ENCODE measurements at regions not wholly inside any gene's neighbourhood (a gene's known extent, or its start where the extent isn't known, plus 50 kb on each side); places are given as distances from the start of the nearest gene placed in this dataset.
"Not testable (repeated sequence)": the region's sequence is repeated elsewhere in the genome, so short reads cannot be mapped to it uniquely, and the experiment has no call there.

- no peak for DNase-seq (ENCODE audit: low read depth)
Measured at GRCh38 chr1:193909406-193910082, 723.1 kb upstream of the B3GALT2 start.

GRCh38 chr1:193905288-193906085 lies 719.1 kb upstream of the B3GALT2 start:
- no peak for DNase-seq (ENCODE audit: low read depth)

- no peak for DNase-seq (ENCODE audit: low read depth)
Measured at GRCh38 chr1:193891788-193892187, 705.4 kb upstream of the B3GALT2 start.

GRCh38 chr1:193890935-193891334 lies 704.5 kb upstream of the B3GALT2 start:
- DNase-seq (ENCODE audit: low read depth): no peak

- DNase-seq (ENCODE audit: low read depth): no peak
Measured at GRCh38 chr1:193884848-193885558, 698.6 kb upstream of the B3GALT2 start.

GRCh38 chr1:193877920-193878319 lies 691.5 kb upstream of the B3GALT2 start:
- DNase-seq (ENCODE audit: low read depth): not testable (repeated sequence)

- no peak for DNase-seq (ENCODE audit: low read depth)
Measured at GRCh38 chr1:193868425-193868824, 682.0 kb upstream of the B3GALT2 start.

GRCh38 chr1:193856261-193856660 lies 669.8 kb upstream of the B3GALT2 start:
- DNase-seq (ENCODE audit: low read depth): no peak

- no peak for DNase-seq (ENCODE audit: low read depth)
Measured at GRCh38 chr1:193850745-193851144, 664.3 kb upstream of the B3GALT2 start.

- no peak for DNase-seq (ENCODE audit: low read depth)
Measured at GRCh38 chr1:193846876-193847604, 660.6 kb upstream of the B3GALT2 start.

GRCh38 chr1:193846411-193846810 lies 660.0 kb upstream of the B3GALT2 start:
- DNase-seq (ENCODE audit: low read depth): no peak

- DNase-seq (ENCODE audit: low read depth): no peak
Measured at GRCh38 chr1:193841857-193842256, 655.4 kb upstream of the B3GALT2 start.

GRCh38 chr1:193831465-193831864 lies 645.1 kb upstream of the B3GALT2 start:
- no peak for DNase-seq (ENCODE audit: low read depth)

- no peak for DNase-seq (ENCODE audit: low read depth)
Measured at GRCh38 chr1:193827516-193827915, 641.1 kb upstream of the B3GALT2 start.

- no peak for DNase-seq (ENCODE audit: low read depth)
Measured at GRCh38 chr1:193819376-193819775, 633.0 kb upstream of the B3GALT2 start.

- no peak for DNase-seq (ENCODE audit: low read depth)
Measured at GRCh38 chr1:193807208-193807607, 620.8 kb upstream of the B3GALT2 start.

- no peak for DNase-seq (ENCODE audit: low read depth)
Measured at GRCh38 chr1:193806079-193807048, 620.0 kb upstream of the B3GALT2 start.

GRCh38 chr1:193799948-193800690 lies 613.7 kb upstream of the B3GALT2 start:
- DNase-seq (ENCODE audit: low read depth): no peak

- no peak for DNase-seq (ENCODE audit: low read depth)
Measured at GRCh38 chr1:193799371-193799770, 613.0 kb upstream of the B3GALT2 start.

- no peak for DNase-seq (ENCODE audit: low read depth)
Measured at GRCh38 chr1:193794239-193794638, 607.8 kb upstream of the B3GALT2 start.
